HG03045 (cell line): ENCODE measurements at regions not wholly inside any gene's neighbourhood (a gene's known extent, or its start where the extent isn't known, plus 50 kb on each side); places are given as distances from the start of the nearest gene placed in this dataset.

Experiments
- ATAC-seq: cut with Tn5 transposase; IDR thresholded peaks from one replicate; pipeline ENCODE4 v1.9.1; 2021; ENCODE audit warnings: mild to moderate bottlenecking, moderate library complexity; ENCODE audit not compliant: unreplicated experiment

- ATAC-seq = no peak
Observed at GRCh38 chr10:16348891-16349290, 87.9 kb upstream of the PTER start.

GRCh38 chr10:16352146-16352545, 84.7 kb upstream of the PTER start:
- ATAC-seq = no peak

DNA sequence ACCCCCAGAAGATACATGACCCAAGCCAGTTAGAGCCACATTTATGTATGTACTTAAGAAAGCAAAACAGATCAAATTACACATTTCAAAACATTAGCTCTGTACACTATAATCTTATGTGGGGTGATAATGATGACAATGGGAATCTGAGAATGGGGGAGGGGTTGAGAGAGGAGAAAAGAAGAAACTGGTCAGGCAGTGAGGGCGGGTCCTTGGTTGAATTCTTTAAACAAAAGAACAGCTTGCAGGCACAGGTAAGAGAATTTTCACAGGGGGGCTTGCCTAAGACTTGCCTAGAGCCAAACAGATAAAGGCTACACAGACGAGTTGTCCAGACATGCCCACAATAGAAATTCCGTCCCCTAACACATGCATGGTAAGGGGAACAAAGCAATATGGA, 76.8 kb upstream of the PTER start:
- ATAC-seq = no peak

- ATAC-seq = no peak
Observed at GRCh38 chr10:16360425-16360824, 76.4 kb upstream of the PTER start.

- ATAC-seq = no peak
Observed at GRCh38 chr10:16361086-16361485, 75.7 kb upstream of the PTER start.

- ATAC-seq = no peak
Observed at GRCh38 chr10:16363741-16364140, 73.1 kb upstream of the PTER start.

GRCh38 chr10:16367621-16368292, 69.1 kb upstream of the PTER start:
- ATAC-seq = no peak

- ATAC-seq = peak; percentile 54
Observed at GRCh38 chr10:16381083-16381482, 55.7 kb upstream of the PTER start.

DNA sequence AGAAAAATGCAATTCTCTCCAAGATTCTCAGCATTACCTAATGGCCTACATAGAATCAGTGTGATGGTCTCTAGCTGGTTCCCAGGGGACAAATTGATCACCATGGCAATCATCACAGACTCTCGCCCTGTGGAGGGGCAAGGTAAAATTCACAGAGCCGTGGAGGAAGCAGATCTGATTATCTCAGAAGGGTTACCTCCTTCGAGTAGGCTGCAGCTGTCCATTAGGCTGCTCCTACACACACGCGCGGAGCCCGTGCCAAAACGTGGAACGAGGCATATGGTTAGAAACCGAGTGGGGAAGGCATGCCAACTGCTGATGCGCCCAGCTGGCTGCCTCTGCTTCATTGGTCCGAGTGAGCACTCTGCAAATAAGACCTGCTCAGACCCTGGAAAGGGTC, 52.8 kb upstream of the PTER start:
- no peak for ATAC-seq

- no peak for ATAC-seq
Observed at GRCh38 chr10:16386855-16387254, 50.0 kb upstream of the PTER start.
